ENCODE measurements at regions not wholly inside any gene's neighbourhood (a gene's known extent, or its start where the extent isn't known, plus 50 kb on each side); places are given as distances from the start of the nearest gene placed in this dataset.

DNA sequence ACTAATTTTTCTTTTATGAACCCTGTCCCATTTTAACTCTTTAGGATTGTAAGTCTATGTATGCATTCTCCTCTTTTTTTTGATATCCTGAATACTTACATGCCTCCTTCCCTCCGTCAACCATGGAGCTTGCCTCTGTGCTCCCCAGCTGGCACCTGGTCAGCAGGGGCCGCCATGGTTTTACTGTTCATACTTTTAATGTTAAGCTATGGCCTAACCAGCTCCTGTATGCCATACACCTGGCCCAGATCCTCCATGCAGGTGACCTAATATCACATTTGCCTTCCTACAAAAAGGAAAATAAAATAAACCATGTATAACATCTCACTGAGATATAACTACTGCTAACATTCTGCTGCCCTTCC is 283.1 kb upstream of the TRIB2 start:
- WGBS, 10 experiments, result 83 to 100% (median 90%) methylated on average over 1 to 2 of the region's 2 CpGs; no CpG with 5 or more reads in 2 of the 10 experiments
- Histone ChIP-seq H3K4me3 (no peak overlapping the region), H3K27ac (no peak overlapping the region), H3K4me1 (replicated peaks in 1 of 2) (peaks cover 7 to 9% of the 10 kb centered on the region in 2 donors)
- no peak for ATAC-seq (replicated peaks in 6 of 8)
- in situ Hi-C loops (cut with MboI; ENCODE audit: low pct_unique_long_range_greater_than_20kb in 2 of 9, low sequenced_read_pairs in 9 of 9, unreplicated experiment in 9 of 9), result no loop called here

DNA sequence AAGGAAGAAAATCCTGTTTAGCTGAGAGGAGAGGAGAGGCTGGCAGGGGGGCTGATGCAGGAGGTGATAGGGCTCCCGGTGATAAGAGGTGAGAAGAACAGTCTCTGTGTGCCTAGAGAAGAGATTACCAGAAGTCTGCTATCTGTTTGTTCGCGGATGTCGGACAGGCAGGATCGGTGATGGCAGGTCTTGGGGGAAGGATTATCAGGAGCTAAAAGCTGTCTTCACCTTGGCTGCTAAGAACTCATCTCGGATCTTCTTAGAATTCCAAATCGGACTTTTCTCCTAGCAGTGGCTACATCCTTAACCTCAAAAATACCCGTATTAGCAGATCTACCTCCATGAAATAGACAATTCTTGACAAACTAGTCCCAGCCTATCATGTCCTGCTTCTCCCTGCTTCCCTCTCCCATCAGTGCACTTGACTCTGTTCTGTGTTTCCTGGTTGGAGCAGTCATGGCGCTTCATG is 282.1 kb upstream of the TRIB2 start:
- in situ Hi-C loops (cut with MboI; ENCODE audit: low pct_unique_long_range_greater_than_20kb in 2 of 9, low sequenced_read_pairs in 9 of 9, unreplicated experiment in 9 of 9), result no loop called here

DNA sequence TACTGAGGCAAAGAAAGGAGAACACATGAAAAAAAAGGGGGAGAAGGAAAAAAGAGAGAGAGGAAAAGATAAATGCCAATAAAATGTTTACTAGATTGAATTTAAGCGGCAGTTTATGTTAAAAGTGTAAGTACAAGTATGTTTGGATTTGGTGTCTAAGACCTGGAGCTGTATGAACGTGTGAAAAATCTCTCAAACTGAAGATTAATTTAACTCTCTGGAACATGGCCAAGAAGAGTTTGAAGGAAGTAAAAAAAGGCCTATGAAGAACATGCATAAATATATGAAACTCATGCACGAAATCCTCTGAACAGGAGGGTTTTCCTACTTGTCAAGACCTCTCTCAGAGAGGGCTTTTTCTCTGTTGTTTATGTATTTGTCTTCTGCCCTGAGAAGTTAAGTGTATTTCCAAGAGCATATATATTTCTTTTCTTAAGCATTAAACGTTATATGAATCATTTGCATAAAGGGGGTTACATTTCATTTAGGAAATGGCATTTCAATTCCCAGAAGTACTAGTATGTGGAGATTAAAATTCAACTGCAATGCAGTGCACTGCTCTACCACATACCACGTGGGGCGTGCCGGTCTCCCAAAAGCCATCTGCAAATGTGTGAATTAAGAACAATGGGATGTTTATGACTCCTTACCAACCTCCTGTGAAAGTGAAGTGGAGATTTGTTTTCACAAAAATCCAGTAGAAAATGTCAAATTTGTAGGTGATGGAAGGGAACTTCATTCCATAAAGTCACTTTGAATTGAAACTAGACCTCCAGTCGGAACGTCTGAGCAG is 281.1 kb upstream of the TRIB2 start:
- WGBS, 10 experiments, result 54 to 92% (median 79%) methylated on average over 3 to 9 of the region's 9 CpGs
- Histone ChIP-seq H3K4me1 (replicated peaks in 1 of 2) (peaks cover 0 to 12% of the 10 kb centered on the region in 2 donors), H3K27ac (no peak overlapping the region), H3K4me3 (no peak overlapping the region)
- ATAC-seq (replicated peaks in 6 of 8), result peak in 1 of 8 experiments; percentile 44
- in situ Hi-C loops (cut with MboI; ENCODE audit: low pct_unique_long_range_greater_than_20kb in 2 of 9, low sequenced_read_pairs in 9 of 9, unreplicated experiment in 9 of 9), result no loop called here

More for the DNA sequence above, 282.1 kb upstream of the TRIB2 start:
- ATAC-seq (replicated peaks in 6 of 8), result no peak
- Histone ChIP-seq H3K27ac (no peak overlapping the region), H3K4me1 (replicated peaks in 1 of 2) (peaks cover 0 to 12% of the 10 kb centered on the region in 2 donors), H3K4me3 (no peak overlapping the region)
- WGBS, 10 experiments, result 80 to 100% (median 94%) methylated on average over 1 to 9 of the region's 9 CpGs; no CpG with 5 or more reads in 2 of the 10 experiments

DNA sequence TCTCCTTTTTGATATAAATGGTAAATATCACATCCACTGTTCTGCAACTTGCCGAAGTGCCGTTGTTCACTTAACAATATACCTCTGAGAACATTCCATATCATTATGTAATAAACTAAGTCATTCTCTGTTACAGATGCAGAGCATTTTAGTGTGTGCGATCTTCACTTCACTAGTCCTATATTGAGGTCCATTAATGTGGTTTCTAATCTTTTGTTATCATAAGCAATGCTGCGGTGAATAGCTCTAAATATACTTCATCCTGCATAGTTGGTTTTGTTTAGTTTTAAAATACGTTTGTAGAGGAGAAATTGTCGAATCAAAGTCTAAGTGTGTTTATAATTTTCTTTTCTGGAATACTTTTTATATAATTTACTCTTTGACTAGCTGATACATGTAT is 280.3 kb upstream of the TRIB2 start:
- no peak for ATAC-seq (replicated peaks in 6 of 8)
- no peak overlapping the region for H3K4me3 ChIP-seq
- in situ Hi-C loops (cut with MboI; ENCODE audit: low pct_unique_long_range_greater_than_20kb in 2 of 9, low sequenced_read_pairs in 9 of 9, unreplicated experiment in 9 of 9), result no loop called here
- 72 to 98% (median 84%) methylated on average over 2 to 6 of the region's 6 CpGs for WGBS, 10 experiments
- peaks cover 0 to 12% of the 10 kb centered on the region in 2 donors for H3K4me1 ChIP-seq (replicated peaks in 1 of 2)
- no peak overlapping the region for H3K27ac ChIP-seq

DNA sequence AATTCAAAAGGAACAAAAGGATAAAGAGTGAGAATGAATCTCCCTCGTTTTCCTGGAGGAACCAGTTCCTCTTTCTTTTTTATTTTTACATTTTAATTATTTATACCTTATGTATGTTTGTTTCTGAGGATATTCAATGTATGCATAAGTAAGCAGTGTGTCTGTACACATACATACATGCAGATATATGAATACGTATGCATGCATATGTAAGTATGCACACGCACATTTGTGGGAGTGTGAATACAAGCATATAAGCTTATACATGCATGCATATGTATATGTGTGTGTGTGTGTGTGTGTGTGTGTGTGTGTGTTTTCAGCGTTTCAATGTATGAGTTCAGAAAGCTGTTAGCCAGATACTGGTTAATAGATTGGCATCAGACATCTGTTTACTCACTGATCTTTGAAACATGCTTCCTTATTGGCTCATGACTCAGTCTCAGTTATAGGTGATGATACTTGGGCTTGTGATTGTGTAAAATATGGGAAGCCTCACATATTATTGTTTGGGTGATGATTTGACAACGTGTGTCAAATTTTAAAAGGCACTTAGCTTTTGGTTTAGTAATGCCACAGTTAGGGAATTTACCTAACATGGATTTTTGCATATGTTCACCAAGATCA is 279.7 kb upstream of the TRIB2 start:
- in situ Hi-C loops (cut with MboI; ENCODE audit: low pct_unique_long_range_greater_than_20kb in 2 of 9, low sequenced_read_pairs in 9 of 9, unreplicated experiment in 9 of 9), result no loop called here
- no peak overlapping the region for H3K4me3 ChIP-seq
- 8 to 84% (median 65%) methylated on average over 1 to 5 of the region's 5 CpGs for WGBS, 10 experiments
- H3K27ac ChIP-seq, result no peak overlapping the region
- ATAC-seq (replicated peaks in 6 of 8), result peak in 3 of 8 experiments; percentile 45 to 92 (median 52)
- peaks cover 0 to 12% of the 10 kb centered on the region in 2 donors for H3K4me1 ChIP-seq (replicated peaks in 1 of 2)

DNA sequence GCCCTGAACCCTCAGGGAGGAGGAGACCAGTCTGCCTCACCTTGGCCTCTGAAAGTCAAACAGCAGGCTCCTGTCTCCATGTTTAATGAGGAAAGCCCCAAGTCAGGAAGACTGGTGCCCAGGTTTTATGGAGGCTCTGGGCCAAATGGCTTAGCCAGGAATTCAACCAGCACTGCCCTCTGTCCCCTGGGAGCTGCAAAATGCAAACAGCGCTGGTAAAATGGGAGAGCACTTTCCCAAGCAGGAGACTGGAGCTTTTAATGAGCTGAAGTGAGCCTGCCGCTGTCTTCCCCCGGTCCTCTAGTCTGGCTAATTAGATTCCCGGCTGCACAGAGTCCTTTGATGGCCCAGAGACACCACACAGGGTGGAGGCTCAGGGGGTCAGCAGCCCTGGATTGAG is 276.0 kb upstream of the TRIB2 start:
- Histone ChIP-seq H3K4me3 (no peak overlapping the region), H3K4me1 (replicated peaks in 1 of 2) (peaks cover 0 to 12% of the 10 kb centered on the region in 2 donors), H3K27ac (no peak overlapping the region)
- in situ Hi-C loops (cut with MboI; ENCODE audit: low pct_unique_long_range_greater_than_20kb in 2 of 9, low sequenced_read_pairs in 9 of 9, unreplicated experiment in 9 of 9), result no loop called here
- 40 to 100% (median 81%) methylated on average over 1 to 3 of the region's 4 CpGs; no CpG with 5 or more reads in 4 of the 10 experiments for whole genome bisulfite sequencing, 10 experiments
- ATAC-seq (replicated peaks in 6 of 8), result no peak

DNA sequence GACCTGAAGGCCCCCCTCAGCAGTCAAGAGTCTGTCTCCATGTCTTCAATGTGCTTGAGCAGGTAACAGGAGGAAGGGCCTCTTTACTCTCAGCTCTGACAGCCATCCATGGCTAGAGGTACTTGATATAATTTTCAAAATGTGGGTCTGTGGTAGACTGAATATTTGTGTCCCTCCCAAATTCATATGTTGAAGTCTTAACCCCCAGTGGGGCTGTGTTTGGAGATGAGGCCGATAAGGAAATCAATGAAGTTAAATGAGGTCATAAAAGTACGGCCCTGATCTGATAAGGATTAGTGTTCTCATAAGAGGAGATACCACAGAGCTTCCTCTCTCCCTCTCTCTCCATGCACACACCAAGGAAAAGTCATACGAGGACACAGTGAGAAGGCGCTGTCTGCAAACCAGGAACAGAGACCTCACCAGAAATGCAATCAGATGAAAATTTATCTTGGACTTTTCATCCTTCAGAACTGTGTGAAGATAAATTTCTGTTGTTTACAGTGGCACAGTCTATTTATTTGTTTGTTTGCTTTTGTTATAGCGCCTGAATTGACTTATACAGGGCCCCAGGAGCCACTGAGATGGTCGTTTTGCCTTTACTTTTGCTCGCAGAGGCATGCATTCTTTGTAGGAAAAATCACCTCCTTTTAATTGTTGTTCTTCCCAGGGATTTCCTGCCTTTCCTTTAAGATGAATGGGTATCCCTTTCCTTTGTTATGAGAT is 274.8 kb upstream of the TRIB2 start:
- H3K27ac ChIP-seq, result no peak overlapping the region

DNA sequence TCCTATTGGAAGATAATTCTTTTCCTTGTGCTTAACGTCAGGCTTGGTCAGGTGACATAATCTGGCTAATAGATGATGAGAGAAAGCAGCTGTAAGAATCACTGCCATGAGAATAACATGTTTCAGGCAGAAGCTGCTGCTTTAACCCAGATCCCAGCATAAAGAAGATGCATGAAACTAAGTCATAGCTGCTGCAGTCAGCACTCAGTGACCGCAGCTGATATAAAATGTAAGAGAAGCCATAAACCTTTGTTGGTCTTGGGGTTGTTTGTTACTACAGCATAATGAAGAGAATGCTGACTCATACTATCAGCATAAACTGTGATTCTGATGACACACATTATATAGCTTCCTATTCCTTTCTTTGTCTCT is 274.3 kb upstream of the TRIB2 start:
- Histone ChIP-seq H3K27ac (no peak overlapping the region), H3K4me1 (replicated peaks in 1 of 2) (peaks cover 0 to 12% of the 10 kb centered on the region in 2 donors), H3K4me3 (no peak overlapping the region)
- in situ Hi-C loops (cut with MboI; ENCODE audit: low pct_unique_long_range_greater_than_20kb in 2 of 9, low sequenced_read_pairs in 9 of 9, unreplicated experiment in 9 of 9), result no loop called here
- WGBS, 10 experiments, result 43 to 100% (median 50%) methylated on average over 1 to 2 of the region's 2 CpGs; no CpG with 5 or more reads in 2 of the 10 experiments
- peak in 7 of 8 experiments; percentile 40 to 88 (median 78) for ATAC-seq (replicated peaks in 6 of 8)

More for the DNA sequence above, 274.8 kb upstream of the TRIB2 start:
- WGBS, 10 experiments, result 59 to 88% (median 69%) methylated on average over 2 to 7 of the region's 7 CpGs; no CpG with 5 or more reads in 1 of the 10 experiments
- no peak overlapping the region for H3K4me3 ChIP-seq
- H3K4me1 ChIP-seq (replicated peaks in 1 of 2), result peaks cover 0 to 12% of the 10 kb centered on the region in 2 donors
- ATAC-seq (replicated peaks in 6 of 8), result no peak
- in situ Hi-C loops (cut with MboI; ENCODE audit: low pct_unique_long_range_greater_than_20kb in 2 of 9, low sequenced_read_pairs in 9 of 9, unreplicated experiment in 9 of 9), result no loop called here

DNA sequence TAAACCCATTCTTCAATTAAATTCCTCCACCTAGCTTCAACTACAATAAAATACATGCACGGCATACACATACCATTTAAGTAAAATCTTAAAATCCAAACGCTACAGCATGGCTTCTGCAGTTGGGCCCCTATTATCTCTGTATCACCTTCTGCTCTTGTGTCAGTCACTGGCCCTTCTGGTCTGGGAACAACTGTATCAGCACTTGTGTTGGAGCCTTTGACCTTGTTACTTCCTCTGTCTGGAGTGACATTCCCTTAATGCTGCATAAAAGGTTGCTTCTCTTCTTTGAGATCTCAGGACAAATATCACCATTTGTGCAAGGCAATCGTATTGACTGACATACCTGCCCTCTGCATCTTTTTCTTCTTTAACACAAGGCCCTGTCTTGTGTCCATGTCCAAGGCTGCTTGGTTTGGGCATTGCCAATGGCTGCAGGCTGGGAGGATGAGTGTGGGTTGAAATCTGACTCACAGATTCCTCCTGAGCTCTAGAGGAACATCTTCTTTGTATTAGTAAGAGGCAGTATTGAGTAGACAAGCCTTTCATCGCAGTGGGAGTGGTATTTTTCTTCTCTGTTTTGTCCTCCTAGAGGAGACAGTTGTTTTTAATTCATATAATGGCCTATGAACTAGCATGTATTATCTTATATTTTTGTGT is 267.8 kb upstream of the TRIB2 start:
- Histone ChIP-seq H3K4me3 (no peak overlapping the region), H3K4me1 (replicated peaks in 1 of 2) (peaks cover 10 to 11% of the 10 kb centered on the region in 2 donors), H3K27ac (no peak overlapping the region)
- no peak for ATAC-seq (replicated peaks in 6 of 8)
- in situ Hi-C loops (cut with MboI; ENCODE audit: low pct_unique_long_range_greater_than_20kb in 2 of 9, low sequenced_read_pairs in 9 of 9, unreplicated experiment in 9 of 9), result no loop called here
- 17 to 100% (median 78%) methylated on average over 1 to 4 of the region's 4 CpGs; no CpG with 5 or more reads in 2 of the 10 experiments for WGBS, 10 experiments

DNA sequence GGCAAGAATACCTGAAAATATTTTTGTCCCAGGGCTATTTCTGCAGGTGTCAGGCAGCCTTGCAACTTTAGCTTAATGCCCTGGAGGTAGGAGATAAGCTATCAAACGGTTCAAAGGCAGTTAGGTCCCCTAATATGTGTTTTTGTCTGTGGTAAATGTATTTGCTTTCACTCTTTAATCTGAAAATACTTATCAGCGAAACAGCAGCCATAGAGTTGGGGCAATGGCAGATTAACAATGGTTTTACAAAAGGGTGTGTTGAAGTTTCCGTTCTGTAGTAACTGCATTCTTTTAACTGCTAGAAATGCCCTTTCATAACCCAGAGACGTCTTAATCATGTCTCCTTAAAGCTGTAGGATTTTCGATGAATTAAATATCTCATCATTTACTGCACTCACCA is 265.0 kb upstream of the TRIB2 start:
- WGBS, 10 experiments, result 42 to 100% (median 79%) methylated on average over 1 to 5 of the region's 5 CpGs
- in situ Hi-C loops (cut with MboI; ENCODE audit: low pct_unique_long_range_greater_than_20kb in 2 of 9, low sequenced_read_pairs in 9 of 9, unreplicated experiment in 9 of 9), result no loop called here
- peaks cover 10 to 15% of the 10 kb centered on the region in 2 donors for H3K4me1 ChIP-seq (replicated peaks in 1 of 2)
- no peak overlapping the region for H3K4me3 ChIP-seq
- no peak overlapping the region for H3K27ac ChIP-seq
- no peak for ATAC-seq (replicated peaks in 6 of 8)

DNA sequence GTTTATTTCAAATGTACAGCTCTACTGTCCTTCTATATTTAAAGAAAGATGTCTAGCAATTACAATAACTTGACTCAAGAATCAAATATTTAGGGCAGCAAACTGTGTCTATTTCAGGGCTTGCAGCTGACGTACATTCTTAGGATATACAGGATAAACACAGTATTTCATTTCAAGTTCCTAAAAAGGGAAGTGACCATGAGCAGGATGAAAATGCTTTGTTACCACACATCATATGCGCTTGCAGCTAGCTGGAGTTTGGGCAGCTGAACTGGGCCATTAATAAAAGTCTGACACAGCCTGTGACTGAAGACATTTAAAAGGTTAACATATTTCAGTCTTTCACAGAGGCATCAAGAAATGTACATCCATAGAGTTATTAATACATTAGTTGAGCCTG is 264.6 kb upstream of the TRIB2 start:
- Histone ChIP-seq H3K4me1 (replicated peaks in 1 of 2) (peaks cover 10 to 15% of the 10 kb centered on the region in 2 donors), H3K4me3 (no peak overlapping the region), H3K27ac (no peak overlapping the region)
- ATAC-seq (replicated peaks in 6 of 8), result peak in 5 of 8 experiments; percentile 32 to 80 (median 64)
- in situ Hi-C loops (cut with MboI; ENCODE audit: low pct_unique_long_range_greater_than_20kb in 2 of 9, low sequenced_read_pairs in 9 of 9, unreplicated experiment in 9 of 9), result no loop called here
- 33 to 100% (median 85%) methylated on average over 1 to 2 of the region's 2 CpGs for WGBS, 10 experiments

DNA sequence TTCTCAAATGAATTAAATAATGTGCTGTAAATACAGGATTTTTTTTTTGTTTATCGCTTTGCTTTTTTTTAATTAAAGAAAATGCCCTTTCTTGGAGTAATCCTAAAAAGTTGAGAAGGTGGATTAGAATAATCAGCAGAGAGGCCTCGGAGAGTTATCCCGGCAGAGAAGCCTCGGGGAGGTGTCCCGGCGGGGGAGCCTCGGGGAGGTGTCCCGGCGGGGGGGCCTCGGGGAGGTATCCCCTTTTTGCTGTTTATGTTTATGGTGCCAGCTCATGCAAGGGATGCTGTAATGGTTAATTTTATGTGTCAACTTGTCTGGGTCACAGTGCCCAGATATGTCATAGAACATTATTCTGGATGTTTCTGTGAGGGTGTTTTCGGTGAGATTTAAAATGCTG is 263.0 kb upstream of the TRIB2 start:
- no peak overlapping the region for H3K27ac ChIP-seq
- in situ Hi-C loops (cut with MboI; ENCODE audit: low pct_unique_long_range_greater_than_20kb in 2 of 9, low sequenced_read_pairs in 9 of 9, unreplicated experiment in 9 of 9), result no loop called here
- no peak overlapping the region for H3K4me3 ChIP-seq
- no peak for ATAC-seq (replicated peaks in 6 of 8)
- peaks cover 10 to 15% of the 10 kb centered on the region in 2 donors for H3K4me1 ChIP-seq (replicated peaks in 1 of 2)
- 62 to 100% (median 100%) methylated on average over 1 to 7 of the region's 11 CpGs; no CpG with 5 or more reads in 2 of the 10 experiments for WGBS, 10 experiments

All from motor neuron (in vitro differentiated cells).